Adrenal gland (tissue), 5 donors: ENCODE measurements at regions not wholly inside any gene's neighbourhood (a gene's known extent, or its start where the extent isn't known, plus 50 kb on each side); places are given as distances from the start of the nearest gene placed in this dataset.

Experiments used
- CTCF ChIP-seq, 6 experiments: fragments of 450-650 bp in 4 of 6; fragments of 200-600 bp in 2 of 6; sonication (generic) in 1 of 6; IDR thresholded peaks; 1 replicate in 5 of 6; 2 replicates in 1 of 6; pipeline versions ENCODE4 v1.5.1 to v1.8.0; 2016 to 2021; ENCODE audit warnings: antibody characterized with exemption in 6 of 6, mild to moderate bottlenecking in 2 of 6, moderate library complexity in 1 of 6
- POLR2A ChIP-seq, 2 donors: fragments of 450-650 bp; IDR thresholded peaks; one replicate each; pipeline ENCODE4 v1.6.1; 2017; ENCODE audit warnings: antibody characterized with exemption in 2 of 2, mild to moderate bottlenecking in 2 of 2, moderate library complexity in 1 of 2
- donor health status: DM: no; HTN: no; CAD: no.

GRCh38 chr5:93010616-93011015 lies 570.4 kb downstream of the NR2F1-AS1 start:
- no peak for TF ChIP-seq CTCF (IDR thresholded peaks at IDR 0.05)
- no peak for TF ChIP-seq POLR2A (IDR thresholded peaks at IDR 0.05)
